ENCODE measurements at regions not wholly inside any gene's neighbourhood (a gene's known extent, or its start where the extent isn't known, plus 50 kb on each side); places are given as distances from the start of the nearest gene placed in this dataset.

- no peak for TF ChIP-seq CTCF (IDR thresholded peaks at IDR 0.05; ENCODE audit: low read depth, low read length, missing control alignments)
- H3K4me3 ChIP-seq (replicated peaks; ENCODE audit: low read depth, low read length), result no peak overlapping the region
- no peak for DNase-seq (ENCODE audit: extremely low read depth, low read depth)
Measured at GRCh38 chr7:16080131-16080530, 341.2 kb downstream of the CRPPA start.

GRCh38 chr7:16079723-16080122 lies 341.6 kb downstream of the CRPPA start:
- TF ChIP-seq CTCF (IDR thresholded peaks at IDR 0.05; ENCODE audit: low read depth, low read length, missing control alignments), result no peak
- DNase-seq (ENCODE audit: extremely low read depth, low read depth), result no peak
- no peak overlapping the region for H3K4me3 ChIP-seq (replicated peaks; ENCODE audit: low read depth, low read length)

GRCh38 chr7:16078076-16078952 lies 343.0 kb downstream of the CRPPA start:
- DNase-seq (ENCODE audit: extremely low read depth, low read depth), result peak; percentile 61
- H3K4me3 ChIP-seq (replicated peaks; ENCODE audit: low read depth, low read length), result no peak overlapping the region

GRCh38 chr7:16071246-16071857 lies 350.0 kb downstream of the CRPPA start:
- DNase-seq (ENCODE audit: extremely low read depth, low read depth), result peak; percentile 50
- no peak overlapping the region for H3K4me3 ChIP-seq (replicated peaks; ENCODE audit: low read depth, low read length)
- TF ChIP-seq CTCF (IDR thresholded peaks at IDR 0.05; ENCODE audit: low read depth, low read length, missing control alignments), result peak; percentile 59

More at GRCh38 chr7:16078076-16078952, 343.0 kb downstream of the CRPPA start:
- TF ChIP-seq CTCF (IDR thresholded peaks at IDR 0.05; ENCODE audit: low read depth, low read length, missing control alignments), result peak; percentile 62

- no peak overlapping the region for H3K4me3 ChIP-seq (replicated peaks; ENCODE audit: low read depth, low read length)
- no peak for TF ChIP-seq CTCF (IDR thresholded peaks at IDR 0.05; ENCODE audit: low read depth, low read length, missing control alignments)
- no peak for DNase-seq (ENCODE audit: extremely low read depth, low read depth)
Measured at GRCh38 chr7:16070806-16071205, 350.5 kb downstream of the CRPPA start.

DNA sequence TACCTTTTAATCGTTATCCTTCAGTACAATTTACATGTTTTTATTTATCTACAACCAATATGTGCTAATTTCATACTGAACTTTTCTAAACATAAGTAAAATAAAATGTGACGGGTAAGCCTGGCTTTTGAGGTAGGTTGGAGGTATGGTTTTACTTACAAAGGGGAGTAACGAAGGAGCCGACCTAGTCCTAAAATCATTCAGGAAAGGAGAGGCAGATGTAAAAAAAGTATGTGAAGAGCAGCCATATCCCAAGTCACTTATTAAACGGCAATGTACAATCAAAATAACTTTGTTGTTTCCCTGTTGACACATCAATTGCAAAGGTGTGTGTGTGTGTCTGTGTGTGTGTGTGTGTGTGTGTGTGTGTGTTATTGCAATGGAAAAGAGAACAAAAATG lies 351.3 kb downstream of the CRPPA start:
- no peak for DNase-seq (ENCODE audit: extremely low read depth, low read depth)
- TF ChIP-seq CTCF (IDR thresholded peaks at IDR 0.05; ENCODE audit: low read depth, low read length, missing control alignments), result no peak
- no peak overlapping the region for H3K4me3 ChIP-seq (replicated peaks; ENCODE audit: low read depth, low read length)

Data from HFF-Myc (cell line).